ENCODE measurements at regions not wholly inside any gene's neighbourhood (a gene's known extent, or its start where the extent isn't known, plus 50 kb on each side); places are given as distances from the start of the nearest gene placed in this dataset.

- DNase-seq (no peak), ATAC-seq (no peak)
- intact Hi-C loops (cut with DNase I): no loop called here
- Histone ChIP-seq H3K27ac (no peak overlapping the region), H3K27me3 (ENCODE audit: insufficient read depth in 3 of 3, low read length in 2 of 3) (no peaks in the 10 kb centered on the region), H3K36me3 (ENCODE audit: insufficient read depth in 1 of 2, low read depth in 1 of 2) (no peaks in the 10 kb centered on the region), H3K9me3 (no peaks in the 10 kb centered on the region), H3K4me3 (no peak overlapping the region), H3K4me1 (no peaks in the 10 kb centered on the region)
- 65 to 72% (median 72%) methylated on average over 4 of the region's 4 CpGs for WGBS, 3 donors
- TF ChIP-seq, protein P1, sequence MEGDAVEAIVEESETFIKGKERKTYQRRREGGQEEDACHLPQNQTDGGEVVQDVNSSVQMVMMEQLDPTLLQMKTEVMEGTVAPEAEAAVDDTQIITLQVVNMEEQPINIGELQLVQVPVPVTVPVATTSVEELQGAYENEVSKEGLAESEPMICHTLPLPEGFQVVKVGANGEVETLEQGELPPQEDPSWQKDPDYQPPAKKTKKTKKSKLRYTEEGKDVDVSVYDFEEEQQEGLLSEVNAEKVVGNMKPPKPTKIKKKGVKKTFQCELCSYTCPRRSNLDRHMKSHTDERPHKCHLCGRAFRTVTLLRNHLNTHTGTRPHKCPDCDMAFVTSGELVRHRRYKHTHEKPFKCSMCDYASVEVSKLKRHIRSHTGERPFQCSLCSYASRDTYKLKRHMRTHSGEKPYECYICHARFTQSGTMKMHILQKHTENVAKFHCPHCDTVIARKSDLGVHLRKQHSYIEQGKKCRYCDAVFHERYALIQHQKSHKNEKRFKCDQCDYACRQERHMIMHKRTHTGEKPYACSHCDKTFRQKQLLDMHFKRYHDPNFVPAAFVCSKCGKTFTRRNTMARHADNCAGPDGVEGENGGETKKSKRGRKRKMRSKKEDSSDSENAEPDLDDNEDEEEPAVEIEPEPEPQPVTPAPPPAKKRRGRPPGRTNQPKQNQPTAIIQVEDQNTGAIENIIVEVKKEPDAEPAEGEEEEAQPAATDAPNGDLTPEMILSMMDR (IDR thresholded peaks at IDR 0.05): no peak
These were observed 122.1 kb downstream of the NGF start for GRCh38 chr1:115215703-115216521.

GRCh38 chr1:115215110-115215509 is 122.9 kb downstream of the NGF start:
- no peaks in the 10 kb centered on the region for H3K4me1 ChIP-seq
- H3K27ac ChIP-seq: no peak overlapping the region
- no peaks in the 10 kb centered on the region for H3K9me3 ChIP-seq
- H3K36me3 ChIP-seq (ENCODE audit: insufficient read depth in 1 of 2, low read depth in 1 of 2): no peaks in the 10 kb centered on the region
- ATAC-seq: no peak
- TF ChIP-seq, protein P1 (IDR thresholded peaks at IDR 0.05): no peak
- H3K27me3 ChIP-seq (ENCODE audit: insufficient read depth in 3 of 3, low read length in 2 of 3): no peaks in the 10 kb centered on the region
- intact Hi-C loops (cut with DNase I): no loop called here
- WGBS, 3 donors: 91 to 92% (median 91%) methylated on average over 3 of the region's 3 CpGs
- no peak overlapping the region for H3K4me3 ChIP-seq
- no peak for DNase-seq

DNA sequence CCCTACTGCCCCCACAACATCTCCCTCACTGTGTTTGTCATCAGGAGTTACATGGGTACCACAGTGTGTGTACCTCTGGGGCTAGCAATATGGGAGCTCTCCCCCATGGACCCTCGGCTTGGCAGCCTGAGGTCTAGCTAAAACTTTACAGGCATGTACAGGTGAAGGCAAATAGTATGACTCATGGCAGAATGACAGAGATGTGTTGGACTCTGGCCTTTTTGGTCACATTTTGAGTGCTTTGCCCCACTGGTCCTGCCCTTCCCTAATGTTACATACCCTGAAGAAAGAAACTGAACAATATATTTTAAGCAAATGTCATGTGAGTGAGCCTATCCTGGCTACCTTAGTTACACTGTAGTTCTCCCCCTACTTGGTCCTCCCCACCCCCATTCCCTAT is 124.0 kb downstream of the NGF start:
- WGBS, 3 donors: 68 to 82% (median 71%) methylated on average over 1 of the region's 1 CpG
- no peak overlapping the region for H3K27ac ChIP-seq
- no peaks in the 10 kb centered on the region for H3K9me3 ChIP-seq
- H3K36me3 ChIP-seq (ENCODE audit: insufficient read depth in 1 of 2, low read depth in 1 of 2): no peaks in the 10 kb centered on the region
- no peaks in the 10 kb centered on the region for H3K27me3 ChIP-seq (ENCODE audit: insufficient read depth in 3 of 3, low read length in 2 of 3)
- ATAC-seq (no peak), DNase-seq (no peak)
- no peaks in the 10 kb centered on the region for H3K4me1 ChIP-seq
- intact Hi-C loops (cut with DNase I): no loop called here
- no peak overlapping the region for H3K4me3 ChIP-seq
- TF ChIP-seq, protein P1 (IDR thresholded peaks at IDR 0.05): no peak

GRCh38 chr1:115213130-115213529 is 123.8 kb upstream of the TSPAN2 start:
- intact Hi-C loops (cut with DNase I): no loop called here
- H3K27me3 ChIP-seq (ENCODE audit: insufficient read depth in 3 of 3, low read length in 2 of 3): no peaks in the 10 kb centered on the region
- ATAC-seq: no peak
- no peak overlapping the region for H3K4me3 ChIP-seq
- no peaks in the 10 kb centered on the region for H3K36me3 ChIP-seq (ENCODE audit: insufficient read depth in 1 of 2, low read depth in 1 of 2)
- TF ChIP-seq, protein P1 (IDR thresholded peaks at IDR 0.05): no peak
- 77 to 84% (median 82%) methylated on average over 3 of the region's 3 CpGs for whole genome bisulfite sequencing, 3 donors
- no peak overlapping the region for H3K27ac ChIP-seq
- H3K9me3 ChIP-seq: no peaks in the 10 kb centered on the region
- DNase-seq: no peak
- H3K4me1 ChIP-seq: no peaks in the 10 kb centered on the region

All from psoas muscle (tissue), 7 donors.